Heart left ventricle (tissue), 13 donors: ENCODE measurements at regions not wholly inside any gene's neighbourhood (a gene's known extent, or its start where the extent isn't known, plus 50 kb on each side); places are given as distances from the start of the nearest gene placed in this dataset.

Experiments
- POLR2A ChIP-seq, 2 donors: fragments of 450-650 bp; IDR thresholded peaks; one replicate each; pipeline ENCODE4 v1.6.1; 2017; ENCODE audit warnings: antibody characterized with exemption in 2 of 2, mild to moderate bottlenecking in 2 of 2, moderate library complexity in 2 of 2
- TF ChIP-seq, protein P1 (sequence below), 12 donors: fragments of 200-600 bp; sonication (generic) in 4 of 12; IDR thresholded peaks; one replicate each; pipeline versions ENCODE4 v1.5.0 to v1.8.0; 2018 to 2022; ENCODE audit warnings: antibody characterized with exemption in 12 of 12, mild to moderate bottlenecking in 5 of 12
- donor health status: ischemic (EF 13 %, LVEDD 7.1; RV severe dilation, severe dysfunction).
- donor health status: DM: no; HTN: yes; CAD: no.
- donor health status: DM: no; HTN: no; CAD: no.
- donor health status: ischemic (EF 25% LVEDD 6.9; RV normal size, moderate dysfunction).
- donor health status: ischemic (EF 25% LVEDD 5.7; RV mildly dilated, moderate dysfunction).
- donor health status: ischemic (EF 35%, LVEDD 5.7; RV mildly dilated, moderate dysfunction).
- donor health status: nonischemic (EF 11% LVEDD 7.7; RV severe dilation, severe dysfunction).
- donor health status: DM: yes; HTN: yes; CAD: no.
- donor health status: PGD.
- donor health status: ischemic (EF 29% LVEDD 5.4; RV normal size, mild dysfunction).
- donor health status: nonischemic (EF 23%, LVEDD 6.1; RV moderate dilation, normal function).

GRCh38 chr13:87355451-87355850 lies 315.7 kb upstream of the SLITRK5 start:
- TF ChIP-seq, protein P1, sequence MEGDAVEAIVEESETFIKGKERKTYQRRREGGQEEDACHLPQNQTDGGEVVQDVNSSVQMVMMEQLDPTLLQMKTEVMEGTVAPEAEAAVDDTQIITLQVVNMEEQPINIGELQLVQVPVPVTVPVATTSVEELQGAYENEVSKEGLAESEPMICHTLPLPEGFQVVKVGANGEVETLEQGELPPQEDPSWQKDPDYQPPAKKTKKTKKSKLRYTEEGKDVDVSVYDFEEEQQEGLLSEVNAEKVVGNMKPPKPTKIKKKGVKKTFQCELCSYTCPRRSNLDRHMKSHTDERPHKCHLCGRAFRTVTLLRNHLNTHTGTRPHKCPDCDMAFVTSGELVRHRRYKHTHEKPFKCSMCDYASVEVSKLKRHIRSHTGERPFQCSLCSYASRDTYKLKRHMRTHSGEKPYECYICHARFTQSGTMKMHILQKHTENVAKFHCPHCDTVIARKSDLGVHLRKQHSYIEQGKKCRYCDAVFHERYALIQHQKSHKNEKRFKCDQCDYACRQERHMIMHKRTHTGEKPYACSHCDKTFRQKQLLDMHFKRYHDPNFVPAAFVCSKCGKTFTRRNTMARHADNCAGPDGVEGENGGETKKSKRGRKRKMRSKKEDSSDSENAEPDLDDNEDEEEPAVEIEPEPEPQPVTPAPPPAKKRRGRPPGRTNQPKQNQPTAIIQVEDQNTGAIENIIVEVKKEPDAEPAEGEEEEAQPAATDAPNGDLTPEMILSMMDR (IDR thresholded peaks at IDR 0.05), result no peak
- no peak for TF ChIP-seq POLR2A (IDR thresholded peaks at IDR 0.05)
